Stimulated activated CD8-positive, alpha-beta memory T cell treated with anti-CD3 and anti-CD28 coated beads, Interleukin-7, amount 100 ng/mL, for 24 hours (primary cell): ENCODE measurements at regions not wholly inside any gene's neighbourhood (a gene's known extent, or its start where the extent isn't known, plus 50 kb on each side); places are given as distances from the start of the nearest gene placed in this dataset.
"Not testable (repeated sequence)": the region's sequence is repeated elsewhere in the genome, so short reads cannot be mapped to it uniquely, and the experiment has no call there.

Source experiments
- DNase-seq: peaks from one replicate; pipeline ENCODE4 v3.0.0-alpha.2; 2020; ENCODE audit warnings: low read depth

DNA sequence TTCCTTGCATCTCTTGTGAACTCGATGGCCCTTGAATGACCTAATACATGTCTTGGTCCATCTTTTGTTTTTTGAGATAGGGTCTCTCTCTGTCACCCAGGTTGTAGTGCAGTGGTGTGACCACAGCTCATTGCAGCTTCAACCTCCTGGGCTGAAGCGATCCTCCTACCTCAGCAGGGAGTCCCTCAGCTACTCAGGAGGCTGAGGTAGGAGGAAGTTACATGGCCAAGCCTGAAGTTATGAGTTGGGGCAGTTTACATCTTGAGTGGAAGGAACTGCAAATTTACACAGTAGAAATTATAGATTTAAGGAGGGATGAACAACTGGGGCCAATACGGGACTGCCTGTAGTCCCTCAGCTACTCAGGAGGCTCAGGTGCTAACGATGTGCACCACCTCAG is 97.2 kb upstream of the METTL14 start:
- no peak for DNase-seq

DNA sequence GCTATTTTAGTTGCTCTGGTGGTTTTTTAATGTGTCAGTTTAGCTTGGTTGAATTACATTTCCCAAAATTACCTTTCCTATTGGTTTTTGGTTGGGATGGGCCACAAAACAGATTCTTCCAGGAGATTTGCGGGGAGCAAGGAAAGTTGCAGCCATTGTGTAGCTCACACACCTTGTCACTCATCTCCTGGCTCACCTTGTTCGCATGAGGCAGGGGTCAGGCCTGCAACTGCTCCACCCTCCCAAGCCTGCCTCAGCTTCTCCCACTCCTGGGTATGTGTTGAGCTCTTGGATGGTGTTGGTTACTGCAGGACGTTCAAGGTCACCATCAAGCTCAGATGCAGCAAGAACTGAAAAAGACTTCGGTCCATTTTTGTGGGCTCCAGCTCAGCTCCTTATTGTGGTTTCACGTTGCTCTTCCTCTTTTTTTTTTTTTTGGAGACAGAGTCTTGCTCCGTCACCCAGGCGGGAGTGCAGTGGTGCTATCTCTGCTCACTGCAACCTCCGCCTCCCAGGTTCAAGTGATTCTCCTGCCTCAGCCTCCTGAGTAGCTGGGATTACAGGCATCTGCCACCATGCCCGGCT is 95.6 kb upstream of the METTL14 start:
- no peak for DNase-seq

DNA sequence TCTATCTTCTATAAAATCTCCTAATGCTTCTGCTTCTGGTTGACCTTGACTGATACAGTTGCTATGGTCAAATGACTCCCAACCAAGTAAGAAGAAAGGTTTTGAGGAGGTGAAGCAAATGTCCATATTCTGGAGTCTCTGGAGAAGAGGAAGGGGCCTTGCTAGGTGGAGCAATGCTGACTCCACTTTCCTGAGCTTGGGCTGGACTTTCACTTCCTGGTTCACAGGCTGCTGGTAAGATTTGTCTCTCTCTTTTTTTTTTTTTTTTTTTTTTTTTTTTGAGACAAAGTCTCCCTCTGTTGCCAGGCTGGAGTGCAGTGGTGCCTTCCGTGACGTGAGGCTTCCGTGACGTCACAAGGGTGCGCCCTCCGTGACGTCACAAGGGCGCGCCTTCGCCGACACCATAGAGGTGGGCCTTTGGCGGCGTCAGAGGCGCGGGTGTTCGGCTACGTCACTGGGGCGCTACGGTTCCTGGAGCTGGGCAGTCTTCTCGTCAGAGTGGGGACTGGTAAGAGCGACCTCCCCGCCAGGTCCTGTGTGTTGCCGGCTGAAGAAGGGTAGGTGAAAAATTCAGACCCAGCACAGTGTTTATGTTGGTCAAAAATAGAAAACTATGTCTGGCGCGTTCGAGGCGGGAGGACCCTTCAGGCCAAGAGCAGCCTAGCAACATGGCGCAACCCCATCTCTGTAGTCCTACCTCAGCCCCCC is 93.7 kb upstream of the METTL14 start:
- peak; percentile 96 for DNase-seq

DNA sequence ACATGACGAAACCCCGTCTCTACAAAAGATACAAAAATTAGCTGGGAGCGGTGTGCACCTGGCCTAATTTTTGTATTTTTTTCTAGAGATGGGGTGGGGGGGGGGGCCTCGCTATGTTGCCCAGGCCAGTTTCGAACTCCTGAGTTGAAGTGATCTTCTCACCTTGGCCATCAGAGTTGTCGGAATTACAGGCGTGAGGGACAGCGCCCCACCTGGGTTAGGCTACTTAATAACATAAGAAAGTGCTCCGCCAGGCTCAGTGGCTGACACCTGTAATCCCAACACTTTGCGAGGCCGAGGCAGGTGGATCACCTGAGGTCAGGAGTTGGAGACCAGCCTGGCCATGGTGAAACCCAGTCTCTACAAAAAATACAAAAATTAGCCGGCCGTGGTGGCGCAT is 92.9 kb upstream of the METTL14 start:
- not testable (repeated sequence) for DNase-seq

DNA sequence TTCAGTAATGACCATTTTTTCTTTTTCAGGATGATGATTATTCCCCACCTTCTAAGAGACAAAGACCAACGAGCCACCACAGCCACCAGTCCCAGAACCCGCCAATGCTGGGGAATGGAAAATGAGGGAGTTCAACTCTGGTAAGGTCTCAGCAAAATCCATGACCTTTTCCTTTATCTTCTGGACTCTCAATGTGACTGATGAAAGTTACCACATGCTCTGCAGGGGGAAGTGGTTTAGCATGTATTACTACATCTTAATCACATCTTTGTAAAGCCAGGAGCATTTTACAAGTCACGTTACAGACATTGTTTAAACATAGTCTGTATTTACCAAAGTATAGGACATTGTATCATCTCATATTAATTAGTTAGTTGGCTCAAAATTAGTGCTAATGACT is 89.3 kb upstream of the METTL14 start:
- DNase-seq, result not testable (repeated sequence)

DNA sequence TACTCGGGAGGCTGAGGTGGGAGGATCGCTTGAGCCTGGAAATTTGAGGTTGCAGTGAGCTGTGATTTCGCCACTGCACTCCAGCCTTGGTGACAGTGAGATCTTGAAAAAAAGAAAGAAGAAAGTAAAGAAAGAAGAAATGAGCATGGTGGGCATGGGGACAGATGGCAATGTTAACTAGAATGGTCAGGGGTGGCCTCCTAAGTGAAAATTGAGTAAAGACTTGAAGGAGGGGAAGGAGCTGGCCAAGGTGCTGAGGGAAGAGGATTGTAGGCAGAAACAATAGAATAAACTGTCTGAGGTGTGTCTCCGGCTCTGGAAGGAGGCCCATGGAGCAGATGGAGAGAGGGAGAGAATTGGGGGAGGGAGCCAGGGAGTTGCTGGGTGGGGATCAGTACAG is 60.1 kb upstream of the METTL14 start:
- not testable (repeated sequence) for DNase-seq

DNA sequence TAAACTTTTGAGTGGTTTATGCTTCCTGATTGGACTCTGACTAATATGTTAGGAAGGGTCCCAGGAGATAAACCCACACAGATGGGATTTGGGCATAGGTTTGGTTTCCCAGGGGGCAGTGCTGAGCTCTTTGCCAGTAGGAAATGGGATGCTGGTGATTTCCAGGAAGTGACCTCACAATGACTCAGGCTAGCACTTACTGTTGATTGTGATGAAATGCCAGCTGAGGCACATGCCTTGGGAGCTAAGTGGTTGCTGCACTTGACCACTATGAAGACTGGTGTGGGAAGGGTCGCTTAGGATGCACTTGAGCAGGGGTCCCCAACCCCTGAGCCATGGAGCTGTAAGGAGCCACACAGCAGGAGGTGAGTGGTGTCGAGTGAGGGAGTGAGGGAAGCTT is 55.5 kb upstream of the METTL14 start:
- DNase-seq, result not testable (repeated sequence)

DNA sequence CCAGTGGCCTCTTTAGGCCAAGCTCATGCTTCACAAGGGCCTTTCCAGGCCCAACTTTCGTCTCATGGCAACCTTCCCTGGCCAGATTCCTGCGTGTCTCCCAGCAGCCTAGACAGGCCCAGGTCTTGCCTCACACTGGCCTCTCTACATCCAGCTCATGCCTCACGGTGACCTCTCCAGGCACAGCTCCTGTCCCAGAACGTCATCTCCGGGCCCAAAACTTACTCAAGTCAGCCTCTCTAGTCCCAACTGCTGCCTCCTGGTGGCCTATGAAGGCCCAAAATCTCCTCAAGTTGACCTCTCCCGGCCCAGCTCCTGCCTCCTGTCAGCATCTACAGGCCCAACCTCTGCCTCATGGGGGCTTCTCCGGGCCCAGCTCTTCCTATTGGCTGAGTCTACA is 54.3 kb upstream of the METTL14 start:
- not testable (repeated sequence) for DNase-seq

DNA sequence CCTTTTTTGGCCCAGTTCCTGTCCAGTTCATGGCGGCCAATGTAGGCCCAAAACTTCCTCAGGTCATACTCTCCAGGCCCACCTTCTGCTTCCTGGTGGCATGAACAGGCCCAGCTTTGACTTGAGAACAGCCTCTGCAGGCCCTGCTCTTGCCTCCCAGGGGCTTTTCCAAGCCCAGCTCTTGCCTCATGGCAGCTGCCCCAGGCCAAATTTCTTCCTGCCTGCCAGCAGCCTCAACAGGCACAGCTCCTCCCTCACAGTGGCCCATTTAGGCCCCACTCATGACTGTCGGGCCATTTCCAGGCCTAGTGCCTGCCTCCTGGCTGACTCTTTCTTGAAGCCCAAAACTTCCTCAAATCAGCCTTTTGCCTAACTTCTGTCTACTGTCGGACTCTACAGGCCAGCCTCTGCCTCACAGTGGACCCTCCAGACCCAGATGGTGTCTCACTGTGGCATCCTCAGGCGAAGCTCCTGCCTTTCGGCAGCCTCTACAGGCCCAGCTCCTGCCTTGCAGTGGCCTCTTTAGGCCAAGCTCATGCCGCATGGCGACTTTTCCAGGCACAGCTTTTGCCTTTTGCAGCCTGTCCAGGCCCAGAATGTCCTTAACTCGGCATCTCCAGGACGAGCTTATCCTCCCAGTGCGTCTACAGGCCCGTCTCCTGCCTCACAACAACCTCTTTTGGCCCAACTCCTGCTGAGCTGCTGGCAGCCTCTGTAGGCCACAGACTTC is 53.7 kb upstream of the METTL14 start:
- not testable (repeated sequence) for DNase-seq

DNA sequence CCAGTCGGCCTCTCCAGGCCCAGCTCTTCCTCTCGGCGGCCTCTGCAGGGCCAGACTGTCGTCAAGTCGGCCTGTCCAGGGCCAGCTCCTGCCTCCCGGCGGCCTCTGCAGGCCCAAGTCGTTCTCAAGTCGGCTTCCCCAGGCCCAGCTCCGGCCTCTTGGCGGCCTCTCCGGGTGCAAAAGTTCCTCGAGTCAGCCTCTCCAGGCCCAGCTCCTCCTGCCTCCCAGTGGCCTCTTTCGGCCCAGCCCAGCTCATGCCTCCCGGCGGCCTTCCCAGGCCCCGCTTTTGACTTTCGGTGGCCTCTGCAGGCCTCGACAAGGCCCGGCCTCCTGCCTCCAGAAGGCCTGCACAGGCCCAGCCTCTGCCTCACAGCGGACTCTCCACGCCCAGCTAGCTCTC is 51.7 kb upstream of the METTL14 start:
- DNase-seq, result not testable (repeated sequence)

DNA sequence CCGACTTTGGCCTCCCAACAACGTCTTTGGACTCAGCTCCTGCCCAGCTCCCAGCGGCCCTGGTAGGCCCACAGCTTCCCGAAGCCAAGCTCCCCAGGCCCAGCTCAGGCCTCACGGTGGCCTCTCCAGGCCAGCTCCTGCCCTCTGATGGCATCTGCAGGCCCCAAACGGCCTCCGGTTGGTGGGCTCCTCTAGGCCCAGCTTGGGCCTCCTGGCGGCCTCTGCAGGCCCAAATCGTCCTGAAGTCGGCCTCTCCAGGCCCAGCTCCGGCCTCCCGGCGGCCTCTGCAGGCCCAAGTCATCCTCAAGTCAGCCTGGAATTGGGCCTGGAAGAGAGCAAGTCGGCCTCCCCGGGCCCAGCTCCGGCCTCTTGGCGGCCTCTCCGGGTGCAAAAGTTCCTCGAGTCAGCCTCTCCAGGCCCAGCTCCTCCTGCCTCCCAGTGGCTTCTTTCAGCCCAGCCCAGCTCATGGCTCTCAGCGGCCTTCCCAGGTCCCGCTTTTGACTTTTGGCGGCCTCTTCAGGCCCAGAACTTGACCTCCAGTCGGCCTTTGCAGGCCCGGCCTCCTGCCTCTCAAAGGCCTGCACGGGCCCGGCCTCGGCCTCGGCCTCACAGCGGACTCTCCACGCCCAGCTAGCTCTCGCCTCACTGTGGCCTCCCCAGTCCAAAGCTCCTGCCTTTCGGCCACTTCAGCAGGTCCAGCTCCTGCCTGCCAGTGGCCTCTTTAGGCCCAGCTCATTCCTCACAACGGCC is 50.9 kb upstream of the METTL14 start:
- DNase-seq, result not testable (repeated sequence)
